Renal pelvis (tissue), 1 donor: ENCODE measurements at regions not wholly inside any gene's neighbourhood (a gene's known extent, or its start where the extent isn't known, plus 50 kb on each side); places are given as distances from the start of the nearest gene placed in this dataset.

Experiments used
- DNase-seq: peaks from one replicate; pipeline ENCODE4 v3.0.0-alpha.2; 2013

- no peak for DNase-seq
These were observed 160.2 kb downstream of the MAGEB5 start for GRCh38 chrX:26376037-26376708.

GRCh38 chrX:26375346-26375745 is 159.4 kb downstream of the MAGEB5 start:
- no peak for DNase-seq

- DNase-seq, result no peak
These were observed 157.9 kb downstream of the MAGEB5 start for GRCh38 chrX:26373829-26374228.

- DNase-seq, result no peak
These were observed 137.0 kb downstream of the MAGEB5 start for GRCh38 chrX:26352891-26353430.

- no peak for DNase-seq
These were observed 131.2 kb downstream of the MAGEB5 start for GRCh38 chrX:26347171-26347570.

- no peak for DNase-seq
These were observed 118.3 kb downstream of the MAGEB5 start for GRCh38 chrX:26334232-26334631.

- no peak for DNase-seq
These were observed 112.8 kb downstream of the MAGEB5 start for GRCh38 chrX:26328608-26329319.

GRCh38 chrX:26309262-26309661 is 93.3 kb downstream of the MAGEB5 start:
- DNase-seq, result no peak

GRCh38 chrX:26295425-26295824 is 79.5 kb downstream of the MAGEB5 start:
- no peak for DNase-seq

- DNase-seq, result no peak
These were observed 70.9 kb downstream of the MAGEB5 start for GRCh38 chrX:26286836-26287235.
